H7 (cell line): ENCODE measurements at regions not wholly inside any gene's neighbourhood (a gene's known extent, or its start where the extent isn't known, plus 50 kb on each side); places are given as distances from the start of the nearest gene placed in this dataset.

Source experiments
- DNase-seq: peaks from one replicate; pipeline ENCODE4 v3.0.0; 2012
- H3K27me3 ChIP-seq: 2 replicates; pipeline ENCODE4 v1.6.0; 2011; ENCODE audit warnings: mild to moderate bottlenecking, low read length; ENCODE audit not compliant: control insufficient read depth, insufficient read depth
- H3K36me3 ChIP-seq: replicated peaks from 2 replicates; pipeline ENCODE4 v1.5.1; 2011; ENCODE audit warnings: low read length; ENCODE audit not compliant: control insufficient read depth, insufficient read depth
- H3K4me3 ChIP-seq: 2 replicates; pipeline ENCODE4 v1.5.1; 2011; ENCODE audit warnings: low read depth, mild to moderate bottlenecking, control low read depth, low read length, moderate library complexity; ENCODE audit not compliant: insufficient read depth

- DNase-seq = no peak
- Histone ChIP-seq H3K4me3 (no peak overlapping the region), H3K36me3 (no peaks in the 10 kb centered on the region), H3K27me3 (no peaks in the 10 kb centered on the region)
Measured at GRCh38 chr1:116819081-116819480, 64.9 kb downstream of the CD2 start.

- no peaks in the 10 kb centered on the region for H3K27me3 ChIP-seq
- no peak overlapping the region for H3K4me3 ChIP-seq
- no peaks in the 10 kb centered on the region for H3K36me3 ChIP-seq
- no peak for DNase-seq
Measured at GRCh38 chr1:116820369-116820768, 66.1 kb downstream of the CD2 start.

DNA sequence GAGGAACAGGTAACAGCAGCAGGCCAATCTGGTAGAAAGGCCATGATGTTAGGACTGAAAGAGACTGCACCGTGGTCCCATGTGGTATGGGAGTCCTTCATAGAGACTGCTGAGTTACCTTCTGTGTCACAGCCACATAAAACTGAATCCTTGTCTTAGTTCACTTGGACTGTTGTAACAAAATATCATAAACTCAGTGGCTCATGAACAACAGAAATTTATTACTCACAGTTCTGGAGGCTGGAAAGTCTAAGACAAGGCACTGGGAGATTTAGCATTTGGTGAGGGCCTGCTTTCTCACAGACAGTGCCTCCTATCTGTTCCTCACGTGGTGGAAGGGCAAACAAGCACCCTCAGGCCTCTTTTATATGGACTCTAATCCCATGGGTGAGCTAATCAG, 67.5 kb downstream of the CD2 start:
- no peaks in the 10 kb centered on the region for H3K36me3 ChIP-seq
- DNase-seq = no peak
- no peaks in the 10 kb centered on the region for H3K27me3 ChIP-seq
- H3K4me3 ChIP-seq = no peak overlapping the region

- no peaks in the 10 kb centered on the region for H3K27me3 ChIP-seq
- DNase-seq = no peak
- H3K4me3 ChIP-seq = no peak overlapping the region
- no peaks in the 10 kb centered on the region for H3K36me3 ChIP-seq
Measured at GRCh38 chr1:116824631-116825206, 70.5 kb downstream of the CD2 start.

DNA sequence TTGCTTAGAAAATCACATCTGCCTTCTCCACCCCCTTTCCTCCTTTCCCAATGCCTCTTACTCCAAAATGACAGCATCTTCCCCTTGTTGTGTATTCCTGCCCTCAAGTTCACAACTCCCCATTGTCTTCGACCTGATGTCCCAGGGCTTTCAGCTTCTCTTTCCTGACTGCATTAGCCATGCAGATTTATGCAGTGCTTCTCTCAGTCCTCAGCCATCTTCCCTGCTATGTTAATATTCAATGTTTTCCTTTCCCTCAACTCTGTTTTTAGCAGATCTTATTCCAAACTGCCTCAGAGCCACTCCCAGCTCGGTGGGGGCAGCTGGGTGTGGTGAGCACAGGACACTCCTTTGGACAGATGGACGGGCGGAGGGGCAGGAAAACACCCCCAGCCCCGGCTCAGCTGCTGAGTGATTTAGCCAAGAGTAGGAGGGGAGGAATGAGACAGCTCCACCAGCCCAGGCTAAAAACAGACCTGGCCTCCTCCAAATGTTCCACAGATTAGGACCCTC, 71.0 kb downstream of the CD2 start:
- H3K36me3 ChIP-seq = no peaks in the 10 kb centered on the region
- no peaks in the 10 kb centered on the region for H3K27me3 ChIP-seq
- no peak overlapping the region for H3K4me3 ChIP-seq
- no peak for DNase-seq

DNA sequence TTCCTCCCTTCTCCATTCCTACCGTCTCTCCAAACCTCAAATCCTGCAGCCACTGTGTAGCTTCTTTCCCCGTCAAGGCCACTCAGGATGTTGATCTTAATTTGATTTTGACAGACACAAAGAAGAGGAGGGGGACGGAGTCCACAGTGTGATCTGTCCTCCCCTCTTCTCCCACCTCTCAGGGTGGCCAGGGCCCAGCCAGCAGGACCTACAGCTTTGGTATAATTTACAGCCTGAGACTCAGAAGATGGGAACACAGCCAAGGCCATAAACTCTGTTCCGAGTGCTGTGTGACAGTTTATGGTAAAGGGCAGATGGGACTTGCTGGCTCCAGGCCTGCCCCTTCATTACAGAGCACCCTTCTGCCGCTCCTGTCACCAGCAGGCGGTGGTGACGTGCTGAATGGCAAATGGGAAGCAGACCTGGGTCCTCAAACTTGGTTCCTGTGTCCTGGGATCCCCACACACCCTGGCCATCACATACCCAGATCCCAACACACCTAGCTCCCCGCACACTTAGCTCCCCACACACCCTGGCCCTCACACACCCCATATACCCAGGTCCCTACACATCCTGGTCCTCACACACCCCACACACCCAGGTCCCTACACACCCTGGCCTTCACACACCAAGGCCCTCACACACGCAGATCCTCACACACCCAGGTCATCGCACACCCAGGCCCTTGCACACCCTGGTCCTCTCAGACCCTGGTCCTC, 71.6 kb downstream of the CD2 start:
- H3K4me3 ChIP-seq = no peak overlapping the region
- no peaks in the 10 kb centered on the region for H3K27me3 ChIP-seq
- no peaks in the 10 kb centered on the region for H3K36me3 ChIP-seq
- no peak for DNase-seq

- DNase-seq = no peak
Measured at GRCh38 chr1:116826818-116827606, 72.8 kb downstream of the CD2 start.

DNA sequence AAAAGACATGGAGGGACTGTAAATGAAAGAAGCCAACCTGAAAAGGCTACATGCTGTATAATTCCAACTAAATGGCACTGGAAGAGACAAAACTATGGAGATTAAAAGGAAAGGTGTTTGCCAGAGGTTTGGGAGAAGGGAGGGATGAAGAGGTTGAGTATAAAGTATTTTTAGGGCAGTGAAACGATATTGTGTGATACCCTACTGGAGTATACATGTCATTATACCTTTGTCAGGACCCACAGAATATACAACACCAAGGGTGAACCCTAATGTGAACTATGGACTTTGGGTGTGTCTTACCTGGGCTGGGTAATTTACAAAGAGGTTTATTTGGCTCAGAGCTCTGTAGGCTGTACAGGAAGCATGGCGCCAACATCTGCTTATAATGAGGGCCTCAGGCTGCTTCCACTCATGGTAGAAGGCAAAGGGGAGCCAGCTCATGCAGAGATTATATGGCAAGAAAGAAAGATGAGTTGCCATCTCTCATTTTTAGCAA, 73.4 kb downstream of the CD2 start:
- Histone ChIP-seq H3K27me3 (no peaks in the 10 kb centered on the region), H3K36me3 (no peaks in the 10 kb centered on the region), H3K4me3 (no peak overlapping the region)
- no peak for DNase-seq

More at GRCh38 chr1:116826818-116827606, 72.8 kb downstream of the CD2 start:
- no peaks in the 10 kb centered on the region for H3K27me3 ChIP-seq
- H3K36me3 ChIP-seq = no peaks in the 10 kb centered on the region
- no peak overlapping the region for H3K4me3 ChIP-seq

DNA sequence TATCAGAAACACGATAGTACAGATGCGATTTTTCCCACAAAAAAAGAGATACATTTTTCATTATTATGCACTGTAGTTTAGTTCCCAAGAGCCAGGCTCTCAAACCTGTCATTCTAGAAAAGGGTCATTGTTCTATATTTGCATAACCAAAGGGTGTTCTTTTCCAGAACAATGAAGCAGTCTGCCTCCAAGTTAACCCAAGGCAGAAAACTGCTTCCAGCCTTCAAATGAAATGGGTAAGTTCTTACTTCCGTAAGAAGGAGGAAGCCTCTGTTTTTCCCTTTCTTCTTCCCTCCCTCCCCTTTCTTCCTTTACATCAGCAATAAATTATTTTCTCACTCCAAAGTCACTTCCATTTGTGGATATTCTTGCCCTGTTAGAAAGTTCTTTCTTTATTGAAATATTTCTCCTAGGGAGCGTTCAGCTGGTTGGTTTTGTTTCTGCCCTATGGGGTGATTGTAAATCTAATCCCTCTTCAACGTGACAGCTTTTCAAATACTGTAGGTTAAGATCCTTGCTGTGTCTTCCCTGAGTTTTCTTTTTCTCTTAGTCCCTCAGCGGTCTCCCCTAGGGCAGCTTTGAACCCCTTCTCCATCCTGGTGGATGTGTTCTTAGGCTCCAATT, 77.3 kb upstream of the PTGFRN start:
- no peaks in the 10 kb centered on the region; the same call in 1 of the 2 replicates for H3K27me3 ChIP-seq
- H3K36me3 ChIP-seq = no peaks in the 10 kb centered on the region
- no peak overlapping the region for H3K4me3 ChIP-seq
- peak; percentile 47 for DNase-seq

DNA sequence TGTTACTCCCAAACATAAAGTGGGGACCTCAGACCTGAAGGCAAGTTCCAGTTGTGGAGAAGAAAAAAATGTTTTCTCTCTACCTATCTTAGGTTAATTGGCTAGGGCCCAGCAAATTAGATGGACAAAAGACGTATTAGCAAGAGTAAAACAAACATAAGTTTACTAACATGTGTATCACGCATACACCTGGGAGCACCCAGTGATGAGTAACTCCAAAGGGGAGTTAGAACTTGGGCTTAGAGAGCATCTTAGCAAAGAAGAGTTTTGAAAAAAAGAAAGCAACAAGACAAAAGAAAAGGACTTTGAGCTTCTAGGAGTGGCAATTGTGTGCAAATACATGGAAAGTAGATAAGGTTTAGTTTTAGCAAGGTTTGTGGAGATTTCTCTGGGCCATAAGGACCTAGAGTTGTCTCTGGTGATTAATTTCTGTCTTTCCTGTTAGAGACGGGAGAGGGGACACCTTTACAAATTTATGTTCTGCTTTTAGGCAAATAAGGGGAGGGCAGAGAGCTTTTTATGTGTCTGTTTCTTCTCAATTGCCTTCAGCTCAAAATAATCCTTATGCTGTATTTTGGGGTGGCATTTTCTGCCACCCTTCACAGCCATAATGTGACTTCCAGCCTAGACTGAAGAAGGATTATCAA, 76.7 kb upstream of the PTGFRN start:
- Histone ChIP-seq H3K27me3 (no peaks in the 10 kb centered on the region; the same call in 1 of the 2 replicates), H3K4me3 (no peak overlapping the region), H3K36me3 (no peaks in the 10 kb centered on the region)
- DNase-seq = no peak

DNA sequence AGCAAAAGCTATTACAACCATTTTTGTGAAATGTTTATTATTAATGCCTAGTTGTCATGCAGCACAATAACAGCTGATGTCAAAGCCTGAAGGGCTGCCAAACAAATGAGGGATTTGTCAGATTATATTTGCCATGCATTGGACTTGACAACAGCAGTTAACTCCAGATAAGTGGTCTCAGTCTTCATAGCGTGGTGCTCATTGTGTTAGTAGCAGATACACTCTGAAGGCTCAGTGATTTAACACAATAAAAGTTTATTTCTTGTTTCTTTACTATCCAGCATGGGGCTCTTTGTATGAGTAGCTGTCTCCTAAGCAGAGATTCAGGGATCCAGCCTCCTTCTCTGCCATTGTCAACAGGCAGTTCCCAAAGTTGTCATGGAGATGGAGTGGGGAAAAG, 76.0 kb upstream of the PTGFRN start:
- H3K27me3 ChIP-seq = no peaks in the 10 kb centered on the region; the same call in 1 of the 2 replicates
- no peak overlapping the region for H3K4me3 ChIP-seq
- H3K36me3 ChIP-seq = no peaks in the 10 kb centered on the region
- no peak for DNase-seq

DNA sequence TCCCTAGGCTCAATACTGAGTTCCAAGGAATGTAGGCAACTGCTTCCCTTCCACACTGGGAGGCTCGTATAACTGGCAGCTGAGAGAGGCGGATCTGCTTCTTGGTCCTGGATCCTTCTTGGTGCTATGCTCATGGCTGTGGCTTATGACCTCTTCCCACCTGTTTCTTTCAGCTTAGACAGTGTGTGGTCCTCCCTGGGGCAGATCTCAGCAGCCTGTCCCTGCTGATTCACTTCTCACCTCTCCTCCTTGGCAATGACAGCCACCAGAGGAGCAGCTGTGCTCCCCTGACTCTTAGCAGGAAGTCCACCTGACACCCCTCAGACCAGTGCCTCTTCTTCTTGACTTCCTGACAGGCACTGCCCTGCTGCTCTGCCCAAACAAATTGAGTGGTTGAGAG, 75.1 kb upstream of the PTGFRN start:
- Histone ChIP-seq H3K4me3 (no peak overlapping the region), H3K36me3 (no peaks in the 10 kb centered on the region), H3K27me3 (no peaks in the 10 kb centered on the region; the same call in 1 of the 2 replicates)
- no peak for DNase-seq

GRCh38 chr1:116835161-116835560, 74.6 kb upstream of the PTGFRN start:
- H3K36me3 ChIP-seq = no peaks in the 10 kb centered on the region
- no peak overlapping the region for H3K4me3 ChIP-seq
- no peak for DNase-seq
- no peaks in the 10 kb centered on the region; the same call in 1 of the 2 replicates for H3K27me3 ChIP-seq

DNA sequence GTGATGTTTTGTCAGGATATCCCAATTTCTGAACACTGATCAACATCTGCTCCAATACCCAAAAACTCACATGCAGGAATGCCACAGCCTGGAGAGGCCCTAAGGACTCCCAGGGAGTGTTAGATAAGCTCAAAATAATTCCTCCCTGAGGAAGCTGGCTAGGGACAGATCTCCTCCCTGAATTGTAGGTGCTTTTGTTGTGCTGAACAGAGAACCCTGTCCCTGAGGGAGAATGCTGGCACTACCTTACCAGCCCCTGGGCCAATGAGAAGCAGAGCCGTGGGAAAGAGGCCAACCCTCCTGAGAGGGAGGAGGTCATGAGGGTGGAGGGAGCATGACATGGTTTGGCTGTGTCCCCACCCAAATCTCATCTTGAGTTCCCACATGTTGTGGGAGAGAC, 73.6 kb upstream of the PTGFRN start:
- no peak for DNase-seq
- H3K4me3 ChIP-seq = no peak overlapping the region
- no peaks in the 10 kb centered on the region for H3K36me3 ChIP-seq
- H3K27me3 ChIP-seq = no peaks in the 10 kb centered on the region; the same call in 1 of the 2 replicates
